H9 (cell line): ENCODE measurements at regions not wholly inside any gene's neighbourhood (a gene's known extent, or its start where the extent isn't known, plus 50 kb on each side); places are given as distances from the start of the nearest gene placed in this dataset.

ENCODE experiments used
- DNase-seq: peaks from one replicate; pipeline ENCODE4 v3.0.0-alpha.2; 2017
- H2AFZ ChIP-seq: one replicate; pipeline ENCODE4 v1.6.1; 2013; ENCODE audit warnings: mild to moderate bottlenecking, low read length, control low read depth, moderate library complexity
- H2AK5ac ChIP-seq: 2 replicates; pipeline ENCODE4 v1.6.1; 2013; ENCODE audit warnings: low read length, control low read depth, mixed read lengths; ENCODE audit not compliant: insufficient read length
- H2BK120ac ChIP-seq: one replicate; pipeline ENCODE4 v1.6.1; 2013; ENCODE audit warnings: low read depth, mild to moderate bottlenecking, low read length, control low read depth, inconsistent platforms; ENCODE audit not compliant: poor library complexity, severe bottlenecking
- H2BK12ac ChIP-seq: 2 replicates; pipeline ENCODE4 v1.6.1; 2013; ENCODE audit warnings: low read length, control low read depth, mixed read lengths, low read depth; ENCODE audit not compliant: insufficient read length
- H2BK15ac ChIP-seq: 2 replicates; pipeline ENCODE4 v1.6.1; 2013; ENCODE audit warnings: low read depth, low read length, control low read depth
- H2BK20ac ChIP-seq: one replicate; pipeline ENCODE4 v1.6.1; 2013; ENCODE audit warnings: low read depth, mild to moderate bottlenecking, low read length, control low read depth, inconsistent platforms; ENCODE audit not compliant: poor library complexity, severe bottlenecking
- H2BK5ac ChIP-seq: 2 replicates; pipeline ENCODE4 v1.6.1; 2013; ENCODE audit warnings: low read length, control low read depth, mixed read lengths; ENCODE audit not compliant: insufficient read length
- H3K14ac ChIP-seq: 2 replicates; pipeline ENCODE4 v1.6.1; 2013; ENCODE audit warnings: low read length, control low read depth; ENCODE audit not compliant: insufficient read depth
- H3K18ac ChIP-seq: 2 replicates; pipeline ENCODE4 v1.6.1; 2013; ENCODE audit warnings: low read depth, mild to moderate bottlenecking, mixed read lengths, low read length, control low read depth; ENCODE audit not compliant: insufficient read length
- H3K23ac ChIP-seq: 2 replicates; pipeline ENCODE4 v1.6.1; 2013; ENCODE audit warnings: low read length, control low read depth, mixed read lengths, low read depth; ENCODE audit not compliant: insufficient read length
- H3K23me2 ChIP-seq: 2 replicates; pipeline ENCODE4 v1.6.1; 2013; ENCODE audit warnings: low read depth, mild to moderate bottlenecking, mixed read lengths, low read length, control low read depth; ENCODE audit not compliant: insufficient read length, poor library complexity, severe bottlenecking
- H3K27ac ChIP-seq: 2 replicates; pipeline ENCODE4 v1.5.1; 2013; ENCODE audit warnings: low read length, control low read depth, mixed read lengths, low read depth; ENCODE audit not compliant: insufficient read length
- H3K27me3 ChIP-seq: 2 replicates; pipeline ENCODE4 v1.6.1; 2013; ENCODE audit warnings: low read length, control low read depth, inconsistent platforms; ENCODE audit not compliant: insufficient read depth
- H3K4ac ChIP-seq: 2 replicates; pipeline ENCODE4 v1.6.1; 2013; ENCODE audit warnings: low read depth, mild to moderate bottlenecking, control low read depth, inconsistent platforms, low read length, moderate library complexity
- H3K4me1 ChIP-seq: 2 replicates; pipeline ENCODE4 v1.6.1; 2013; ENCODE audit warnings: low read length, control low read depth, inconsistent platforms; ENCODE audit not compliant: insufficient read depth
- H3K4me2 ChIP-seq: 2 replicates; pipeline ENCODE4 v1.6.1; 2013; ENCODE audit warnings: low read length, control low read depth, mixed read lengths; ENCODE audit not compliant: insufficient read length, insufficient read depth
- H3K56ac ChIP-seq: 2 replicates; pipeline ENCODE4 v1.6.1; 2013; ENCODE audit warnings: low read depth, mild to moderate bottlenecking, mixed read lengths, low read length, control low read depth; ENCODE audit not compliant: insufficient read length
- H3K79me1 ChIP-seq: 2 replicates; pipeline ENCODE4 v1.6.1; 2013; ENCODE audit warnings: low read depth, mild to moderate bottlenecking, moderate library complexity, low read length, control low read depth, inconsistent platforms; ENCODE audit not compliant: insufficient read depth, poor library complexity, severe bottlenecking
- H3K79me2 ChIP-seq: 2 replicates; pipeline ENCODE4 v1.6.1; 2013; ENCODE audit warnings: low read length, control low read depth, inconsistent platforms; ENCODE audit not compliant: insufficient read depth
- H3K9ac ChIP-seq: 2 replicates; pipeline ENCODE4 v1.6.1; 2013; ENCODE audit warnings: low read length, control low read depth, mixed read lengths; ENCODE audit not compliant: insufficient read length; ENCODE audit errors: extremely low read depth
- H3K9me3 ChIP-seq: one replicate; pipeline ENCODE4 v1.6.1; 2013; ENCODE audit warnings: low read depth, low read length, inconsistent platforms; ENCODE audit not compliant: control insufficient read depth
- H3T11ph ChIP-seq: one replicate; pipeline ENCODE4 v1.6.1; 2013; ENCODE audit warnings: mild to moderate bottlenecking, low read length, control low read depth, inconsistent platforms
- H4K20me1 ChIP-seq: one replicate; pipeline ENCODE4 v1.6.1; 2013; ENCODE audit not compliant: control insufficient read depth, insufficient read length, insufficient read depth
- H4K5ac ChIP-seq: 2 replicates; pipeline ENCODE4 v1.6.1; 2013; ENCODE audit warnings: low read depth, mild to moderate bottlenecking, mixed read lengths, low read length, control low read depth; ENCODE audit not compliant: insufficient read length
- H4K8ac ChIP-seq: replicated peaks from 2 replicates; pipeline ENCODE4 v1.6.1; 2013; ENCODE audit warnings: low read length, control low read depth, mixed read lengths, low read depth; ENCODE audit not compliant: insufficient read length
- H4K91ac ChIP-seq: 2 replicates; pipeline ENCODE4 v1.6.1; 2013; ENCODE audit warnings: low read depth, mild to moderate bottlenecking, moderate library complexity, mixed read lengths, low read length, control low read depth; ENCODE audit not compliant: insufficient read length
- H3K27ac Mint-ChIP-seq, 3 experiments: 2 replicates in 2 of 3; 3 replicates in 1 of 3; pipeline ENCODE4 v1.8.0; 2020 to 2021; ENCODE audit warnings: mixed read lengths in 3 of 3, mild to moderate bottlenecking in 1 of 3, moderate library complexity in 1 of 3
- H3K27me3 Mint-ChIP-seq: 2 replicates; pipeline ENCODE4 v1.8.0; 2021; ENCODE audit warnings: low read depth, mild to moderate bottlenecking, moderate library complexity, mixed read lengths
- H3K36me3 Mint-ChIP-seq, 3 experiments: 2 replicates in 2 of 3; 3 replicates in 1 of 3; pipeline ENCODE4 v1.8.0; 2020 to 2021; ENCODE audit warnings: low read depth in 3 of 3, mixed read lengths in 3 of 3; ENCODE audit not compliant: insufficient read depth in 1 of 3
- H3K4me1 Mint-ChIP-seq, 2 experiments: 2 replicates each; pipeline ENCODE4 v1.8.0; 2020; ENCODE audit warnings: mixed read lengths in 2 of 2
- H3K4me3 Mint-ChIP-seq, 2 experiments: 2 replicates in 1 of 2; 3 replicates in 1 of 2; pipeline ENCODE4 v1.8.0; 2020 to 2021; ENCODE audit warnings: mild to moderate bottlenecking in 2 of 2, mixed read lengths in 2 of 2, moderate library complexity in 1 of 2
- H3K9me3 Mint-ChIP-seq, 2 experiments: 2 replicates in 1 of 2; 3 replicates in 1 of 2; pipeline ENCODE4 v1.8.0; 2020; ENCODE audit warnings: mild to moderate bottlenecking in 2 of 2, mixed read lengths in 2 of 2, moderate library complexity in 1 of 2
- WGBS: extraction: QIAGEN DNeasy Blood & Tissue Kit; methylation state at CpG from one replicate; pipeline ENCODE4 v1.1.7; 2013; ENCODE audit warnings: missing lambda C conversion rate, low lambda C conversion rate, mixed read lengths; ENCODE audit not compliant: insufficient read length; ENCODE audit errors: extremely low coverage; 5-methylcytosine and 5-hydroxymethylcytosine counted together
- TF ChIP-seq, protein P1 (sequence below): fragments of 200-600 bp; sonication (generic); conservative IDR thresholded peaks from 3 replicates; pipeline ENCODE4 v1.8.0; 2021; ENCODE audit warnings: antibody characterized with exemption, mild to moderate bottlenecking

DNA sequence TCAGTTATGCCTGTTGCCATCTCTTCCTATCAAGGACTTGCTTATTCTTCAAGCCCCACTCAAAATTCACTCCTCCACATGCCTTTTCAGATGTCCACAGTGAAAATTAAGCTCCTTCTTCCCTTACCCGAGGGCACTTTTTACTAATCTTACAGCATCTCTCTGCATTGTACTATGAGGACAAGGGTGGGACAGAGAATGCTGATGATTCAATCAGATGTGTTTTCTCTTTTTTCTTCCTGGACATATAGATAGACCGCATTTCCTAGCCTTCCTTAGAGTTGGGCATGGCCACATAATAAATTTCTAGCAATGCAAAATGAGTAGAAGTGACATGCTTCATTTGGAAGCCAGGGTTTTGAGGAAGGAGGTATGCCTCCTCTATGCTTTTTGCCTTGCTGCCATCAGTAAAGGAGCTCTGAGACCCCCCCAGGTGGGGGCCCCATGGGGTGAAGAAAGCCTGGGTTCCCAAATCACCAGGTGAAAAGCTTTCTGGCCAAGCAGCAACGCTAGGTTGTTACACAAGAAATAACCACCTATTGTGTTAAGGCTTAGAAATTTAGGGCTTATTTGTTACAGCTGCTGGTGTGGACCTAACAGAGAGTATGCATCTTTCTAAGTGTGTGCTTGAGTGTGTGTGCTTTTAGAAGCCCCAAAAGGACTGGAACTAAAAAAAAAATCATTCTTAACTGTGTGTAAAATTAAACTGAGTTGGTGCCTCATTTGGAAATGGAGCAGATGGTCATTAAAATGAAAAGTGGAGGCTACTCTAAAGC, 424.5 kb downstream of the STK39 start:
- H3K14ac ChIP-seq = no peak overlapping the region
- no peak overlapping the region for H3K27ac Mint-ChIP-seq
- H3K4me3 Mint-ChIP-seq = no peak overlapping the region
- H3K9me3 ChIP-seq = no peaks in the 10 kb centered on the region
- DNase-seq = no peak
- TF ChIP-seq, protein P1, sequence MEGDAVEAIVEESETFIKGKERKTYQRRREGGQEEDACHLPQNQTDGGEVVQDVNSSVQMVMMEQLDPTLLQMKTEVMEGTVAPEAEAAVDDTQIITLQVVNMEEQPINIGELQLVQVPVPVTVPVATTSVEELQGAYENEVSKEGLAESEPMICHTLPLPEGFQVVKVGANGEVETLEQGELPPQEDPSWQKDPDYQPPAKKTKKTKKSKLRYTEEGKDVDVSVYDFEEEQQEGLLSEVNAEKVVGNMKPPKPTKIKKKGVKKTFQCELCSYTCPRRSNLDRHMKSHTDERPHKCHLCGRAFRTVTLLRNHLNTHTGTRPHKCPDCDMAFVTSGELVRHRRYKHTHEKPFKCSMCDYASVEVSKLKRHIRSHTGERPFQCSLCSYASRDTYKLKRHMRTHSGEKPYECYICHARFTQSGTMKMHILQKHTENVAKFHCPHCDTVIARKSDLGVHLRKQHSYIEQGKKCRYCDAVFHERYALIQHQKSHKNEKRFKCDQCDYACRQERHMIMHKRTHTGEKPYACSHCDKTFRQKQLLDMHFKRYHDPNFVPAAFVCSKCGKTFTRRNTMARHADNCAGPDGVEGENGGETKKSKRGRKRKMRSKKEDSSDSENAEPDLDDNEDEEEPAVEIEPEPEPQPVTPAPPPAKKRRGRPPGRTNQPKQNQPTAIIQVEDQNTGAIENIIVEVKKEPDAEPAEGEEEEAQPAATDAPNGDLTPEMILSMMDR = no peak
- no peaks in the 10 kb centered on the region for H3K79me1 ChIP-seq
- H3K79me2 ChIP-seq = no peaks in the 10 kb centered on the region
- no peak overlapping the region for H2BK15ac ChIP-seq
- peaks cover 18 to 34% (median 29%) of the 10 kb centered on the region in 3 experiments for H3K36me3 Mint-ChIP-seq
- H3K23me2 ChIP-seq = no peaks in the 10 kb centered on the region
- peaks cover 3 to 15% of the 10 kb centered on the region in 2 experiments for H3K4me1 Mint-ChIP-seq
- no peak overlapping the region for H3T11ph ChIP-seq
- H3K4me2 ChIP-seq = no peak overlapping the region
- no peak overlapping the region for H4K5ac ChIP-seq
- no peak overlapping the region for H2BK5ac ChIP-seq
- no peak overlapping the region for H3K23ac ChIP-seq
- H4K91ac ChIP-seq = no peak overlapping the region
- H3K9me3 Mint-ChIP-seq = no peaks in the 10 kb centered on the region; a peak in 1 of 5 replicates
- no peak overlapping the region for H3K27ac ChIP-seq
- no peak overlapping the region for H2BK20ac ChIP-seq
- H3K18ac ChIP-seq = no peak overlapping the region
- no peak overlapping the region for H2BK120ac ChIP-seq
- no peak overlapping the region for H3K9ac ChIP-seq
- no peaks in the 10 kb centered on the region for H3K4me1 ChIP-seq
- no peak overlapping the region for H2AK5ac ChIP-seq
- no peaks in the 10 kb centered on the region for H3K27me3 ChIP-seq
- H3K27me3 Mint-ChIP-seq = no peaks in the 10 kb centered on the region
- H3K56ac ChIP-seq = no peak overlapping the region
- H2BK12ac ChIP-seq = no peak overlapping the region
- H3K4ac ChIP-seq = no peak overlapping the region
- WGBS = no CpG with 5 or more reads among the region's 3 CpGs
- no peak overlapping the region for H4K8ac ChIP-seq
- H4K20me1 ChIP-seq = no peaks in the 10 kb centered on the region
- H2AFZ ChIP-seq = no peak overlapping the region
